ENCODE measurements at regions not wholly inside any gene's neighbourhood (a gene's known extent, or its start where the extent isn't known, plus 50 kb on each side); places are given as distances from the start of the nearest gene placed in this dataset.

- Mint-ChIP-seq H3K27ac (ENCODE audit: unreplicated experiment) (no peak overlapping the region), H3K9me3 (ENCODE audit: unreplicated experiment) (peaks cover 3% of the 10 kb centered on the region), H3K27me3 (ENCODE audit: low read depth, unreplicated experiment) (peaks cover 30% of the 10 kb centered on the region), H3K36me3 (ENCODE audit: low read depth, unreplicated experiment) (no peaks in the 10 kb centered on the region), H3K4me3 (ENCODE audit: unreplicated experiment) (no peak overlapping the region), H3K4me1 (ENCODE audit: low read depth, unreplicated experiment) (no peaks in the 10 kb centered on the region)
- Histone ChIP-seq H3K27ac (ENCODE audit: low read depth, low read length) (no peak overlapping the region), H3K27me3 (ENCODE audit: insufficient read depth, low read length) (peaks cover 26% of the 10 kb centered on the region), H3K36me3 (ENCODE audit: insufficient read depth, low read length) (no peaks in the 10 kb centered on the region), H3K4me2 (ENCODE audit: low read length) (no peak overlapping the region), H3K4me1 (ENCODE audit: insufficient read depth, low read length) (no peaks in the 10 kb centered on the region), H3K9ac (ENCODE audit: low read length) (no peak overlapping the region), H3K79me2 (ENCODE audit: insufficient read depth, low read length) (no peaks in the 10 kb centered on the region), H2AFZ (ENCODE audit: low read depth, low read length) (no peak overlapping the region), H3K9me3 (ENCODE audit: insufficient read depth, low read depth, low read length) (no peaks in the 10 kb centered on the region), H3K4me3 (ENCODE audit: insufficient read depth, low read depth, low read length) (no peak overlapping the region), H4K20me1 (ENCODE audit: insufficient read depth, low read length) (no peaks in the 10 kb centered on the region)
- no peak for FAIRE-seq
- no peak for DNase-seq (ENCODE audit: low read depth)
- no peak for TF ChIP-seq CTCF (IDR thresholded peaks at IDR 0.05; ENCODE audit: insufficient read depth, low read depth, low read length)
- no peak for TF ChIP-seq EZH2 (IDR thresholded peaks at IDR 0.05; ENCODE audit: insufficient read depth, low read length)
Measured at GRCh38 chr11:11003226-11003625, 145.4 kb upstream of the ZBED5 start.

DNA sequence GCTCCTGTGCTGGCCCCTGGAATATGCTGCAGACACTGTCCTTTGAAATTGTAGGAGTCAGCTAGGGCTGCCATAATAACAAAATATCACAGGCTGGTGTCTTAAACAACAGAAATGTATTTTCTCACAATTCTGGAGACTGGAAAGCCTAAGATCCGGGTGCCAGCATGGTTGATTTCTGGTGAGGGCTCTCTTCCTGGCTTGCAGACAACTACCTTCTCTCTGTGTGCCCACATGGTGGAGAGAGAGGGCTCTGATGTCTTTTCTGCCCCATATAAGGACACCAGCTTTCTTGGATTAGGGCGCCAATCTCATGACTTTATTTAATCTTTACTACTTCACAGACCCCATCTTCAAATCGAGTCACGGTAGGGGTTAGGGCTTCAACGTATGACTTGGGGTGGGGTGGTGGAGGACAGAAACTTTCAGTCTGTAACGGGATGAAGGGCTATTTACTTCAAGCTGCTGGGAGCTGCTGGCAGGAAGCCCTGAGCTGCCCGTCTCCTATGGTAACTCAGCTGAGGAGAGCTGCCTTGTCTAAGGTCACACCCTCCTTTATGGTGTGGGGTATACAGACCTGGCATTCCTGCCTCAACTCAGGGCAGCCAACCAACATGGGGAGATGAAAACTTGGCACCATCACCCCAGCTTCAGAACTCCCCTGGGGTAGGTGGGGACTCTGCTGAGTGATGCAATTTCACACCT lies 142.9 kb upstream of the ZBED5 start:
- H3K4me3 ChIP-seq (ENCODE audit: insufficient read depth, low read depth, low read length) = no peak overlapping the region
- no peak for TF ChIP-seq CTCF (IDR thresholded peaks at IDR 0.05; ENCODE audit: insufficient read depth, low read depth, low read length)

DNA sequence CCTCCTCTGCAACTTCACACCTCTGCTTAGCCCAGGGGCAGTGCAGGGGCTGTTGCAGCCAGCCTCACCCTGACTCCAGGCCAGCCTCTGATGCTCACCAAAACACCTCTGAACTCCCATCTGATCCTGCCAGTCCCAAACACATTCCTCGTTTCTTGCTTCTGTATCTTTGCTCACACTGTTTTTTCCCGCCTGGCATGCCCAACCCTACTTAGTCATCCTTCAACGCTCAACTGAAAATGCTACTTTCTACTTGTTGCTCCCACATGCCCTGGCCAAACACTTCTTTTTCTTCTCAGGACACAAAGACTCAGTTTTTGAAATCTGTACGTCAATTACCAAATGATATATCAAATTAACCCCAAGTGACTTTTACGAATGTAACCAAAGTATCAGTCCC lies 140.8 kb upstream of the ZBED5 start:
- Histone ChIP-seq H3K27me3 (ENCODE audit: insufficient read depth, low read length) (peaks cover 30% of the 10 kb centered on the region), H3K9me3 (ENCODE audit: insufficient read depth, low read depth, low read length) (no peaks in the 10 kb centered on the region), H3K4me3 (ENCODE audit: insufficient read depth, low read depth, low read length) (no peak overlapping the region), H3K4me2 (ENCODE audit: low read length) (no peak overlapping the region), H3K79me2 (ENCODE audit: insufficient read depth, low read length) (no peaks in the 10 kb centered on the region), H3K36me3 (ENCODE audit: insufficient read depth, low read length) (no peaks in the 10 kb centered on the region), H3K4me1 (ENCODE audit: insufficient read depth, low read length) (no peaks in the 10 kb centered on the region), H2AFZ (ENCODE audit: low read depth, low read length) (no peak overlapping the region), H3K27ac (ENCODE audit: low read depth, low read length) (no peak overlapping the region), H4K20me1 (ENCODE audit: insufficient read depth, low read length) (no peaks in the 10 kb centered on the region), H3K9ac (ENCODE audit: low read length) (no peak overlapping the region)
- H3K4me3 Mint-ChIP-seq (ENCODE audit: unreplicated experiment) = no peak overlapping the region
- FAIRE-seq = no peak
- no peaks in the 10 kb centered on the region for H3K4me1 Mint-ChIP-seq (ENCODE audit: low read depth, unreplicated experiment)
- H3K36me3 Mint-ChIP-seq (ENCODE audit: low read depth, unreplicated experiment) = no peaks in the 10 kb centered on the region
- no peak for TF ChIP-seq EZH2 (IDR thresholded peaks at IDR 0.05; ENCODE audit: insufficient read depth, low read length)
- H3K9me3 Mint-ChIP-seq (ENCODE audit: unreplicated experiment) = peaks cover 7% of the 10 kb centered on the region
- DNase-seq (ENCODE audit: low read depth) = no peak
- H3K27me3 Mint-ChIP-seq (ENCODE audit: low read depth, unreplicated experiment) = peaks cover 19% of the 10 kb centered on the region
- no peak overlapping the region for H3K27ac Mint-ChIP-seq (ENCODE audit: unreplicated experiment)

More for the DNA sequence above, 142.9 kb upstream of the ZBED5 start:
- Histone ChIP-seq H3K27me3 (ENCODE audit: insufficient read depth, low read length) (peaks cover 30% of the 10 kb centered on the region), H4K20me1 (ENCODE audit: insufficient read depth, low read length) (no peaks in the 10 kb centered on the region), H3K9ac (ENCODE audit: low read length) (no peak overlapping the region), H3K4me2 (ENCODE audit: low read length) (no peak overlapping the region), H3K79me2 (ENCODE audit: insufficient read depth, low read length) (no peaks in the 10 kb centered on the region), H3K36me3 (ENCODE audit: insufficient read depth, low read length) (no peaks in the 10 kb centered on the region), H3K4me1 (ENCODE audit: insufficient read depth, low read length) (no peaks in the 10 kb centered on the region), H3K9me3 (ENCODE audit: insufficient read depth, low read depth, low read length) (no peaks in the 10 kb centered on the region), H2AFZ (ENCODE audit: low read depth, low read length) (no peak overlapping the region), H3K27ac (ENCODE audit: low read depth, low read length) (no peak overlapping the region)
- FAIRE-seq = no peak
- peaks cover 3% of the 10 kb centered on the region for H3K9me3 Mint-ChIP-seq (ENCODE audit: unreplicated experiment)
- DNase-seq (ENCODE audit: low read depth) = no peak
- H3K4me1 Mint-ChIP-seq (ENCODE audit: low read depth, unreplicated experiment) = no peaks in the 10 kb centered on the region
- H3K4me3 Mint-ChIP-seq (ENCODE audit: unreplicated experiment) = no peak overlapping the region
- peaks cover 28% of the 10 kb centered on the region for H3K27me3 Mint-ChIP-seq (ENCODE audit: low read depth, unreplicated experiment)
- H3K27ac Mint-ChIP-seq (ENCODE audit: unreplicated experiment) = no peak overlapping the region
- no peaks in the 10 kb centered on the region for H3K36me3 Mint-ChIP-seq (ENCODE audit: low read depth, unreplicated experiment)
